HepG2 (cell line): ENCODE measurements at regions not wholly inside any gene's neighbourhood (a gene's known extent, or its start where the extent isn't known, plus 50 kb on each side); places are given as distances from the start of the nearest gene placed in this dataset.

ENCODE experiments used
- ATAC-seq: fragments of 200-7000 bp; cut with Tn5 transposase; 3 replicates; pipeline ENCODE4 v1.9.1; 2020; ENCODE audit warnings: mild to moderate bottlenecking, moderate library complexity
- BruUV-seq: library from RNA; stranded (reverse); fragments of 400-500 nt; replicated peaks from 2 replicates; lab custom pipeline; 2021; lab: Mats Ljungman, UMichigan
- CTCF ChIA-PET: fragments of 300-600 bp; formaldehyde crosslinking; extraction: SDS; loops from one replicate; lab custom pipeline; 2021; ENCODE audit warnings: low total read pairs, inconsistent platforms, low intra/inter-chr PET ratio; lab: Yijun Ruan, JAX
- POLR2A ChIA-PET: fragments of 350-600 bp; sonication (Branson Sonifier 250); formaldehyde crosslinking; loops from one replicate; lab custom pipeline; 2020; ENCODE audit warnings: antibody characterized with exemption, inconsistent platforms; lab: Yijun Ruan, JAX
- DNase-seq: peaks from one replicate; pipeline ENCODE4 v3.0.0-alpha.2; 2015; ENCODE audit warnings: low spot score
- FAIRE-seq: peaks from 3 replicates; lab custom pipeline; 2011; peaks lifted over from hg19 to GRCh38; lab: Jason Lieb, UNC
- H2AFZ ChIP-seq: one replicate; pipeline ENCODE4 v1.6.1; 2011; ENCODE audit warnings: low read length, inconsistent platforms
- H3K27ac ChIP-seq: fragments of 300-600 bp; 3 replicates; pipeline ENCODE4 v1.8.0; 2011; ENCODE audit warnings: mixed run types, mild to moderate bottlenecking, mixed read lengths, low read length, inconsistent platforms; ENCODE audit not compliant: insufficient read depth; ENCODE audit errors: extremely low read length
- H3K27me3 ChIP-seq, 2 experiments: fragments of 200-600 bp in 1 of 2; 2 replicates in 1 of 2; 3 replicates in 1 of 2; pipeline versions ENCODE4 v1.6.0 to v1.8.0; 2011; ENCODE audit warnings: low read length in 2 of 2, mild to moderate bottlenecking in 2 of 2, moderate library complexity in 2 of 2, inconsistent platforms in 1 of 2; ENCODE audit not compliant: insufficient read depth in 2 of 2, control insufficient read depth in 1 of 2
- H3K36me3 ChIP-seq, 2 experiments: fragments of 200-600 bp in 1 of 2; replicated peaks in 1 of 2; 2 replicates in 1 of 2; 3 replicates in 1 of 2; pipeline versions ENCODE4 v1.5.1 to v1.8.0; 2011; ENCODE audit warnings: low read length in 2 of 2, inconsistent platforms in 1 of 2; ENCODE audit not compliant: insufficient read depth in 2 of 2, control insufficient read depth in 1 of 2
- H3K4me1 ChIP-seq: 2 replicates; pipeline ENCODE4 v1.5.1; 2012; ENCODE audit warnings: low read length, inconsistent platforms; ENCODE audit not compliant: insufficient read depth
- H3K4me2 ChIP-seq: 2 replicates; pipeline ENCODE4 v1.6.0; 2011; ENCODE audit warnings: low read depth, low read length, inconsistent platforms
- H3K4me3 ChIP-seq, 3 experiments: fragments of 200-600 bp in 1 of 3; sonication (generic), shearing (Covaris generic) in 1 of 3; replicated peaks in 1 of 3; 2 replicates each; pipeline ENCODE4 v1.5.1; 2011 to 2016; ENCODE audit warnings: low read length in 3 of 3, inconsistent platforms in 2 of 3, low read depth in 2 of 3, mild to moderate bottlenecking in 2 of 3, control low read depth in 1 of 3, mixed read lengths in 1 of 3; ENCODE audit not compliant: insufficient read depth in 1 of 3
- H3K79me2 ChIP-seq: one replicate; pipeline ENCODE4 v1.6.1; 2011; ENCODE audit warnings: low read length, inconsistent platforms; ENCODE audit not compliant: insufficient read depth
- H3K9ac ChIP-seq: 2 replicates; pipeline ENCODE4 v1.6.0; 2011; ENCODE audit warnings: mild to moderate bottlenecking, low read depth, low read length, inconsistent platforms; ENCODE audit not compliant: insufficient read depth
- H3K9me3 ChIP-seq: 2 replicates; pipeline ENCODE4 v1.5.1; 2012; ENCODE audit warnings: mild to moderate bottlenecking, low read length
- H4K20me1 ChIP-seq: 2 replicates; pipeline ENCODE4 v1.6.0; 2011; ENCODE audit warnings: inconsistent platforms, mild to moderate bottlenecking, low read length, moderate library complexity; ENCODE audit not compliant: insufficient read depth
- ARID5B ChIP-seq: IDR thresholded peaks from 2 replicates; pipeline ENCODE4 v1.4.0; 2020; ENCODE audit warnings: mild to moderate bottlenecking, missing genetic modification reagents
- CTCF ChIP-seq: sonication (generic); formaldehyde crosslinking; IDR thresholded peaks from 2 replicates; pipeline ENCODE4 v1.5.0; 2020; ENCODE audit warnings: mild to moderate bottlenecking, missing genetic modification reagents, moderate library complexity
- LBX2 ChIP-seq: sonication (generic); formaldehyde crosslinking; IDR thresholded peaks from 2 replicates; pipeline ENCODE4 v1.5.0; 2020; ENCODE audit warnings: missing genetic modification reagents, mild to moderate bottlenecking, borderline replicate concordance
- RCOR2 ChIP-seq: IDR thresholded peaks from 2 replicates; pipeline ENCODE4 v1.6.1; 2016; ENCODE audit warnings: missing biosample characterization, missing genetic modification reagents
- SKI ChIP-seq: fragments of 450-650 bp; IDR thresholded peaks from one replicate; pipeline ENCODE4 v1.6.1; 2018; ENCODE audit warnings: mild to moderate bottlenecking; ENCODE audit not compliant: partially characterized antibody
- SKIL ChIP-seq: sonication (generic); formaldehyde crosslinking; IDR thresholded peaks from 2 replicates; pipeline ENCODE4 v1.8.0; 2022; ENCODE audit warnings: missing genetic modification reagents, mild to moderate bottlenecking, moderate library complexity, borderline replicate concordance
- TBX3 ChIP-seq: fragments of 450-650 bp; IDR thresholded peaks from 2 replicates; pipeline ENCODE4 v1.6.1; 2017; ENCODE audit warnings: antibody characterized with exemption, mild to moderate bottlenecking, inconsistent platforms, borderline replicate concordance
- ZNF510 ChIP-seq: sonication (generic); formaldehyde crosslinking; IDR thresholded peaks from 2 replicates; pipeline ENCODE4 v1.4.0; 2020; ENCODE audit warnings: low read depth, mild to moderate bottlenecking, missing genetic modification reagents
- WGBS: methylation state at CpG from one replicate; pipeline ENCODE4 v1.1.6; 2017; ENCODE audit warnings: low lambda C conversion rate; 5-methylcytosine and 5-hydroxymethylcytosine counted together
- in situ Hi-C: cut with HindIII; loops from 2 replicates; pipeline ENCODE4 v1.10.0; 2017; ENCODE audit warnings: low pct_unique_long_range_greater_than_20kb; ENCODE audit not compliant: extremely low pct_ligation_motif_present
- intact Hi-C: fragments of 100-400 bp; cut with micrococcal nuclease; formaldehyde crosslinking; loops from one replicate; pipeline ENCODE4 v1.10.0; 2022; ENCODE audit not compliant: unreplicated experiment

- H3K27me3 ChIP-seq = no peaks in the 10 kb centered on the region
- H3K79me2 ChIP-seq = no peaks in the 10 kb centered on the region
- no peak overlapping the region for H3K27ac ChIP-seq
- BruUV-seq = no TSS peak
- H4K20me1 ChIP-seq = no peaks in the 10 kb centered on the region
- no peak for ATAC-seq
- in situ Hi-C loops (no loop called here), intact Hi-C loops (no loop called here)
- FAIRE-seq = no peak
- H3K4me1 ChIP-seq = no peaks in the 10 kb centered on the region
- no peak overlapping the region for H3K4me2 ChIP-seq
- no peak for TF ChIP-seq LBX2
- no peak for TF ChIP-seq SKI
- no peak for DNase-seq
- ChIA-PET POLR2A (no interaction called here), CTCF (no interaction called here)
- no peaks in the 10 kb centered on the region for H3K9me3 ChIP-seq
- no peaks in the 10 kb centered on the region for H3K36me3 ChIP-seq
- no peak overlapping the region for H3K9ac ChIP-seq
- H3K4me3 ChIP-seq = no peak overlapping the region
- no peak overlapping the region for H2AFZ ChIP-seq
These were observed 73.5 kb upstream of the CXorf66 start for GRCh38 chrX:140038842-140039241.

- no peaks in the 10 kb centered on the region for H3K79me2 ChIP-seq
- no peak overlapping the region for H2AFZ ChIP-seq
- in situ Hi-C loops (no loop called here), intact Hi-C loops (no loop called here)
- BruUV-seq = no TSS peak
- no peaks in the 10 kb centered on the region for H3K4me1 ChIP-seq
- WGBS = 0% methylated on average over 4 of the region's 4 CpGs
- ATAC-seq (no peak), DNase-seq (no peak), FAIRE-seq (no peak)
- no peak overlapping the region for H3K4me3 ChIP-seq
- no peaks in the 10 kb centered on the region for H4K20me1 ChIP-seq
- TF ChIP-seq CTCF (CRISPR knock-in tag) = peak; percentile 29; the same call in 1 of the 2 replicates
- no peak for TF ChIP-seq ARID5B (CRISPR knock-in tag)
- no peak for TF ChIP-seq ZNF510
- no peak for TF ChIP-seq RCOR2 (CRISPR knock-in tag)
- TF ChIP-seq SKIL (CRISPR knock-in tag) = no peak
- TF ChIP-seq TBX3 = no peak
- H3K36me3 ChIP-seq = no peaks in the 10 kb centered on the region
- no peaks in the 10 kb centered on the region for H3K27me3 ChIP-seq
- ChIA-PET POLR2A (no interaction called here), CTCF (no interaction called here)
- H3K9ac ChIP-seq = no peak overlapping the region
- H3K9me3 ChIP-seq = no peaks in the 10 kb centered on the region
- H3K27ac ChIP-seq = no peak overlapping the region
- no peak overlapping the region for H3K4me2 ChIP-seq
These were observed 69.6 kb upstream of the CXorf66 start for GRCh38 chrX:140034916-140035315.
